Activated naive CD8-positive, alpha-beta T cell treated with anti-CD3 and anti-CD28 coated beads, Interleukin-2, amount 10 ng/mL, durations not matched to agents 7 days and 5 days (primary cell): ENCODE measurements at regions not wholly inside any gene's neighbourhood (a gene's known extent, or its start where the extent isn't known, plus 50 kb on each side); places are given as distances from the start of the nearest gene placed in this dataset.
"Not testable (repeated sequence)": the region's sequence is repeated elsewhere in the genome, so short reads cannot be mapped to it uniquely, and the experiment has no call there.

ENCODE experiments used
- ATAC-seq: fragments of 150-1000 bp; cut with Tn5 transposase; one replicate; pipeline ENCODE4 v1.10.0; 2021; ENCODE audit warnings: low read depth, moderate library complexity
- POLR2A ChIA-PET: fragments of 350-600 bp; sonication (Branson Sonifier 250); formaldehyde crosslinking; loops from one replicate; lab custom pipeline; 2021; ENCODE audit warnings: antibody characterized with exemption; lab: Charles Lee
- DNase-seq: peaks from one replicate; pipeline ENCODE4 v3.0.0; 2021
- H3K27ac Mint-ChIP-seq: one replicate; pipeline ENCODE4 v1.8.0; 2022; ENCODE audit warnings: mild to moderate bottlenecking, mixed read lengths
- H3K27me3 Mint-ChIP-seq: one replicate; pipeline ENCODE4 v1.8.0; 2022; ENCODE audit warnings: mild to moderate bottlenecking, moderate library complexity, mixed read lengths
- H3K36me3 Mint-ChIP-seq: one replicate; pipeline ENCODE4 v1.8.0; 2021; ENCODE audit warnings: mild to moderate bottlenecking, mixed read lengths
- H3K4me1 Mint-ChIP-seq: one replicate; pipeline ENCODE4 v1.8.0; 2021; ENCODE audit warnings: mixed read lengths
- H3K4me3 Mint-ChIP-seq: one replicate; pipeline ENCODE4 v1.8.0; 2022; ENCODE audit warnings: mild to moderate bottlenecking, moderate library complexity, mixed read lengths
- H3K9me3 Mint-ChIP-seq: one replicate; pipeline ENCODE4 v1.8.0; 2021; ENCODE audit warnings: mixed read lengths

DNA sequence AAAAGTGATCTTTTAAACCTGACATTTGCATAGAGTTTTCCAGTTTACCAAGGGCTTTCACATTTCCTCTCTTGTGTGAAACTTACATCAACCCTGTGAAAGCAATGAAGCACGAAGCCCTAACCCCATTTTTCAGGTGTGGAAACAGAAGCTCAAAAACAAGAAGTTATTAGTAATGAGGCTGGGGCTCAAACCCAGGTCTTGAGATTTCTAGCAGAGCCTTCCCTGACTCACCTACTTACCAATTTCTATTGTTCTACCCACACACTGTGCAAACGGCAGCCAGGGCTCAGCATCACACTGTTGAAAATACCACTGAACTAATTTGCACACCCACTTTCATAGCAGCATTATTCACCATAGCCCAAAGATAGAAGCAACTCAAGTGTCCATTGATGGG lies 117.8 kb upstream of the IGF1R start:
- H3K27ac Mint-ChIP-seq: no peak overlapping the region
- no peak overlapping the region for H3K4me3 Mint-ChIP-seq
- no peaks in the 10 kb centered on the region for H3K36me3 Mint-ChIP-seq
- no peaks in the 10 kb centered on the region for H3K9me3 Mint-ChIP-seq
- no peaks in the 10 kb centered on the region for H3K4me1 Mint-ChIP-seq
- POLR2A ChIA-PET: no interaction called here
- no peak for DNase-seq
- peaks cover 15% of the 10 kb centered on the region for H3K27me3 Mint-ChIP-seq
- ATAC-seq: no peak

DNA sequence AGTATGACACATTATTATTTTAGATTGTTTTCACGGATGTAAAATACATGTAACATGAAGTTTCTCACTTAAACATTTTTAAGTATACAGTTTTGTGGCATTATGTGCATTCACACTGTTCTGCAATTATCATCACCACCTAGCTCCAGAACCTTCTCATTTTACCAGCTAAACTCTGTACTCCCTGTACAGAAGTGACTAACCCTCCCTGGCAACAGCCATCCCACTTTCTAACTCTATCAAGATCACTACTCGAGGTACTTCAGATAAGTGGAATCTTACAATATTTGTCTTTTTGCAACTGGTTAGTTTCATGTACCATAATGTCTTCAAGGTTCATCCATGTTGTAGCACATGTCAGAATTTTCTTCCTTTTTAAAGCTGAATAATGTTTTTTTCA lies 116.3 kb upstream of the IGF1R start:
- Mint-ChIP-seq H3K36me3 (no peaks in the 10 kb centered on the region), H3K4me3 (no peak overlapping the region), H3K4me1 (no peaks in the 10 kb centered on the region), H3K9me3 (no peaks in the 10 kb centered on the region), H3K27me3 (peaks cover 18% of the 10 kb centered on the region), H3K27ac (no peak overlapping the region)
- POLR2A ChIA-PET: no interaction called here
- ATAC-seq (no peak), DNase-seq (no peak)

DNA sequence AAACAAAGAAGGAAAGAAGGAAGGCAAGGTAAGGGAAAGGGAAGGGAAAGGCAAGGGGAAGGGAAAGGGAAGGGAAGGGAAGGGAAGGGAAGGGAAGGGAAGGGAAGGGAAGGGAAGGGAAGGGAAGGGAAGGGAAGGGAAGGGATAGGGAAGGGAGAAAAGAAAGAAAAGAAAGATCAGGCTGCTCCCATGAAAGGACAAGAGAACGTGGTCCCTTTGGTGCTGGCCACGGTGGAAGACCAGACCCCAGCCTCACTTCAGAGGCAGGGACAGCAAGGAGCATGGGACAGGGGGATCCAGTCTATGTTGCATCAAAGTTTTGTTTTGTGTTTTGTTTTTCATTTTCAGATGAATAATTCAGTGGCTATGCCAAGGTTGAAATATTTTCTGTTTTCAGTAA lies 111.4 kb upstream of the IGF1R start:
- no peak overlapping the region for H3K27ac Mint-ChIP-seq
- ATAC-seq (no peak), DNase-seq (no peak)
- H3K9me3 Mint-ChIP-seq: no peaks in the 10 kb centered on the region
- no peak overlapping the region for H3K4me3 Mint-ChIP-seq
- POLR2A ChIA-PET: no interaction called here
- peaks cover 33% of the 10 kb centered on the region for H3K27me3 Mint-ChIP-seq
- H3K4me1 Mint-ChIP-seq: no peaks in the 10 kb centered on the region
- H3K36me3 Mint-ChIP-seq: no peaks in the 10 kb centered on the region

DNA sequence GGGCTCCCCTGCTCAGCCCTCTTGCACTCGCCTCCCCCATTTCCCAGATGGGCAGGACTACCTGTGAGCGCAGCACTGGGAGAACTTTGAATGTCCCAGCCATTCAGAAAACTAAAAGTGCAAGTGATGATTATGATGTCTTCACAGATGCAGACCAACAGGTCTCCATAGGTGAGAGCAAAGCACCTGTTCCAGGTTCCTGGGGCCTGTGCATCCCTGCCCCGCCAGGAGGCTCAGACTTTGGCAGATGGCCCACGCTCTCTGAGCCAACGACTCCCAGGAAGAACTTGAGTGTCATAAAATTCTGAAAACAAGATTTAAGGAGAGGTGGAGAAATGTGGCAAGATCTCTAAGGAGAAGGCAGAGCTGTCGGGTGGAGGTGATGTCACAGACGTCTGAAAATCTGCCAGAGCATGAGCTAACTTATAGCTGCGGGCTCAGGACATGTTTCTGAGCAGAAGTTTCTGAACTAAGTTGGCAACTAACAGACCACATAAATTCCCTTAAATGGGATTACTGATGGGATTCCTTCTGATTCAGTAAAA lies 110.8 kb upstream of the IGF1R start:
- ATAC-seq (no peak), DNase-seq (no peak)
- Mint-ChIP-seq H3K4me3 (no peak overlapping the region), H3K9me3 (no peaks in the 10 kb centered on the region), H3K4me1 (no peaks in the 10 kb centered on the region), H3K27ac (no peak overlapping the region), H3K36me3 (no peaks in the 10 kb centered on the region), H3K27me3 (peaks cover 33% of the 10 kb centered on the region)
- POLR2A ChIA-PET: no interaction called here

DNA sequence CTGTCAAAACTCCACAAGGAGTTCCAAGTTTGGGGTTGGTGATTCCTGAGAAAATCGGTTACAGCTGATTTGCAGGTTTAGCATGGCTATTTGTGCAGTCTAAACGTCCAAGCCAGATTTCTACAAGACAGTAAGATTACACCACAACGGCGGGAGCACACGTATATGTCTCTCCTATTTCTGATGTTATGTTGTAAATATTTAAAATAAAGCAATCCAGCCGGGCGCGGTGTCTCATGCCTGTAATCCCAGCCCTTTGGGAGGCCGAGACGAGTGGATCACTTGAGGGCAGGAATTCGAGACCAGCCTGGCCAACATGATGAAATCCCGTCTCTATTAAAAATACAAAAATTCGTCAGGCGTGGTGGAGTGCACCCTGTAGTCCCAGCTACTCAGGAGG lies 106.8 kb upstream of the IGF1R start:
- H3K27ac Mint-ChIP-seq: no peak overlapping the region

DNA sequence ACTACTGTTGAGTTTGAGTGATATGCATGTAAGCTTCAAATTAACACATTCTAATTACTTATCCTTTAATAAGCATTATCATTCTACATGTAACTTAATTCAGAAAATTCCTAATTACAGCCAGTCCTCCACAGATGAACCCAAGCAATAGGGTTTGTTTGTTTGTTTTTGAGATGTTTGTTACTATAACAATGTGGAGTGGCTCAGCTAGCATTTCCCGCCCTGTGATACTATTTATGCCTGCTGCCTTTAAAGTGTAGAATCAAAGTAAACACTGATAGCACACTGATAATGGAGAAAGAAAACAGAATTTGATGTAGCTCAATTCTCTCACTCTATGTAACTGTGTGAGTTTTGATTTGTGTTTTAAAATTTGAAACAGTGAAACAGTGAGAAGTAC lies 105.1 kb upstream of the IGF1R start:
- POLR2A ChIA-PET: no interaction called here

More for the DNA sequence above, 106.8 kb upstream of the IGF1R start:
- H3K9me3 Mint-ChIP-seq: no peaks in the 10 kb centered on the region
- no peak overlapping the region for H3K4me3 Mint-ChIP-seq
- POLR2A ChIA-PET: no interaction called here
- peaks cover 35% of the 10 kb centered on the region for H3K27me3 Mint-ChIP-seq
- no peaks in the 10 kb centered on the region for H3K4me1 Mint-ChIP-seq
- no peaks in the 10 kb centered on the region for H3K36me3 Mint-ChIP-seq
- DNase-seq: no peak
- ATAC-seq: no peak

DNA sequence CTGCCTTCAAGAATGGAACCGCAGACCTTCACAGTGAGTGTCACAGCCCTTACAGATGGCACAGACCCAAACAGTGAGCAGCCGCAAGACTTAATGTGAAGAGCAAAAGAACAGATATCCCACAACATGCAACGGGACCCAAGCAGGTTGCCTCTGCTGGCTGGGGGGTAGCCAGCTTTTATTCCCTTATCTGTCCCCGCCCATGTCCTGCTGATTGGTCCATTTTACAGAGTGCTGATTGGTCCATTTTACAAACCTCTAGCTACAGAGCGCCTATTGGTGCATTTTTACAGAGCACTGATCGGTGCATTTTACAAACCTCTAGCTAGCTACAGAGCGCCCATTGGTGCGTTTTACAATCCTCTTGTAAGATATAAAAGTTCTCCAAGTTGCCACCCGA lies 102.0 kb upstream of the IGF1R start:
- no peak for ATAC-seq
- DNase-seq: no peak
- POLR2A ChIA-PET: no interaction called here
- Mint-ChIP-seq H3K36me3 (no peaks in the 10 kb centered on the region), H3K4me3 (no peak overlapping the region), H3K27ac (no peak overlapping the region), H3K9me3 (peaks cover 2% of the 10 kb centered on the region), H3K27me3 (peaks cover 43% of the 10 kb centered on the region), H3K4me1 (peaks cover 10% of the 10 kb centered on the region)

More for the DNA sequence above, 105.1 kb upstream of the IGF1R start:
- peaks cover 42% of the 10 kb centered on the region for H3K27me3 Mint-ChIP-seq
- ATAC-seq: no peak
- no peaks in the 10 kb centered on the region for H3K9me3 Mint-ChIP-seq
- H3K4me1 Mint-ChIP-seq: peaks cover 6% of the 10 kb centered on the region
- H3K27ac Mint-ChIP-seq: no peak overlapping the region
- H3K36me3 Mint-ChIP-seq: no peaks in the 10 kb centered on the region
- no peak overlapping the region for H3K4me3 Mint-ChIP-seq
- DNase-seq: no peak

DNA sequence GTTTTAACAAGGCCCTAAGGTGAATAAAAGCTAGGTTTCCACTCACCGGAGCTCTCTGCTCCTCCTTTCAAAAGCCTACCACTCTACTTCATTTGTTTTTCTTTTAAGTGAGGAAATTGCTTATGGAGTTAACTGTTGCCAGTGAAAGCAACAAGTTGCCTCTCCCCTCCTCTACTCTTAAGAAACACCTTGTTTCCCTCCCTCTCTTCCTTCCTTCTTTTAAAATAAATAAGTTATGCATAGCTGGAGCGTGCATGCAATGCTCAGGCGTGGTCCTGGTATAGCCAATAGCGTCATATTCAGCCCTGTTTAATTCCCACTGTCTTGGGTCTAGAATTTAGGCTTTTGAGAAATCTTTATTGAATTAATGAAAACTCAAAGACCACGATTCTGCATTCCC lies 101.1 kb upstream of the IGF1R start:
- H3K27me3 Mint-ChIP-seq: peaks cover 43% of the 10 kb centered on the region
- peak overlapping the region; percentile 83 for H3K4me3 Mint-ChIP-seq
- DNase-seq (no peak), ATAC-seq (no peak)
- peaks cover 10% of the 10 kb centered on the region for H3K4me1 Mint-ChIP-seq
- no peaks in the 10 kb centered on the region for H3K36me3 Mint-ChIP-seq
- no peak overlapping the region for H3K27ac Mint-ChIP-seq
- POLR2A ChIA-PET: no interaction called here
- peaks cover 2% of the 10 kb centered on the region for H3K9me3 Mint-ChIP-seq

DNA sequence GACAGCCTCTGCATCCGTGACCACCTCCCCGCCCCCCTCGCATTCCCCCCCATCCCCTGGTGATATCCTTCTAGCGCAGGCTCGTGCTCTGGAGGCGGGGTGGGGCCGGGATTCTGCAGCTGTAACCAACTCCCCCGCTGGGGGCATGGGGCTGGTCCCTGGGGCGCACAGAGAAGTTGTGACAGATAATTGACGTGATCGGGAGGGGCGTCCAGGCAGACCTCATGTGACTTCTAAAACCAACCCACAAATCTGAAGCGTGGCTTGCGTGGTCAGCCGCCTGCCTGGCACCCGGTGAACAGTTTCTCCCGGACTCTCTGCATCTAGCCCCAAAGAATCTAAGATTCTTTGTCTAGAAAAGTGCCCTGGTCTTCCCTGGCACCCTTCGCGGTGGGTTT lies 100.6 kb upstream of the IGF1R start:
- no peak overlapping the region for H3K27ac Mint-ChIP-seq
- H3K27me3 Mint-ChIP-seq: peaks cover 43% of the 10 kb centered on the region
- DNase-seq (no peak), ATAC-seq (peak; percentile 21)
- peaks cover 10% of the 10 kb centered on the region for H3K4me1 Mint-ChIP-seq
- H3K36me3 Mint-ChIP-seq: no peaks in the 10 kb centered on the region
- POLR2A ChIA-PET: interaction anchor here (1.1 kb wide), 1 partner anchor 52 kb away, joined by 3 read pairs; no protein-coding TSS in a partner anchor
- peak overlapping the region; percentile 83 for H3K4me3 Mint-ChIP-seq
- H3K9me3 Mint-ChIP-seq: peaks cover 2% of the 10 kb centered on the region

DNA sequence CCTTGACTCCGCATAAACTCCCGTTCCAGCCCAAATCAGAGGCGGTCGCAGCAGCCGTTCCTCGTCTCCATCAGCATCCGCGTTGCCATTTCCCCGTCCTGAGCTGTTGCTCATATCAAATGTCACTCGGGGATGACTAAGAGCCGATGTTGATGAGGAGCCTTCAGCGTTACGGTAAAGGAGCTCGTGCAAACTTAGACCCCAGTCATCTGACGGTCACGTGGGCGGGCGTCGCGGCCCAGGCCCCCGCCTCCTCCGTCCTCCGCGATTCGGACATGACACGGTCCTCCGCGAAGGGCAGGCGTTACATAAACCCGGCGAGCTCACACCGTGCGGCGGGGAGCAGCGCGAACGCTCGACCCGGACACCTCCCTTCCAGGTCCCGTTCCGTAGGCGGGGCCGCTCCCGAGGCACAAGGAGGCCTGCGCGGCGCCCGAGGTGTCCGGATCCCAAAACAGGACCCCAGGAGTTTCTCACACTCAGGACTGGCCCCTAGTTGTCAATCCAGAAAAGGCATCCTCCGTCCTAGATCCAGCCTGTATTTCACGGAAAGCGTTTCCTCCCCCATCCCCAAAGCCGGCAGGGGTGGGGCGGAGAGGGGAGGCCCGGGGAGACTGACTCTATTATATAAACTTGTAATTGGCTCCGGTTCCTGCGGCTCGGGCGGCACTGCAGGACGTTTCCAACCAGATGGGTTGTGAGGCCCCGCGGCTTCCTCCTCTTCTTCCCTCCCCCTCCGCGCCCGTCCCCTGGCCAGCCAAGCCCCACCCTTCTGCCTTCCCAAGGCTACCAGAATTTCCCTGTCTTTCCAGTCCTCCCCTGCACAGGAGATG lies 100.0 kb upstream of the IGF1R start:
- POLR2A ChIA-PET: interaction anchor here (0.6 to 1.1 kb wide), 2 partner anchors 51 to 99 kb away, joined by 3 read pairs; no protein-coding TSS in a partner anchor
- peak; percentile 69 for ATAC-seq
- peak; percentile 51 for DNase-seq
- H3K4me3 Mint-ChIP-seq: peak overlapping the region; percentile 83
- H3K36me3 Mint-ChIP-seq: no peaks in the 10 kb centered on the region
- peaks cover 43% of the 10 kb centered on the region for H3K27me3 Mint-ChIP-seq
- peaks cover 10% of the 10 kb centered on the region for H3K4me1 Mint-ChIP-seq
- H3K9me3 Mint-ChIP-seq: peaks cover 2% of the 10 kb centered on the region
- H3K27ac Mint-ChIP-seq: no peak overlapping the region

DNA sequence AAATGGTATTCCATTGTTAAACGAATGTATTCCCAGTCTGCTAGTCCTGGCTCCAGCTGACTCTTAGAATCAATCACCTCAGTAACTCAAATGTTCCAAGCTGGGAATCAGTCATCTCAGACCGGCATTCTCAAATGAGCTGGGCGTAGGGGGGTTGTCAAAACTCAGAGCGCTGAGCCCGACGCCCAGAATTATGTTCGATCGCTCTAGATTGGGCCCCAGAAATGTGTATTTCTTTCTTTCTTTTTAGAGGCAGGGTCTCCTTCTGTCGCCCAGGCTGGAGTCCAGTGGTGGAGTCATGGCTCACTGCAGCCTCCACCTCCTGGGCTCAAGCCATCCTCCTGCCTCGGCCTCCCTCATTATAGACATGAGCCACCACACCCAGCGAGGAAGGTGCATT lies 99.3 kb upstream of the IGF1R start:
- Mint-ChIP-seq H3K9me3 (peaks cover 2% of the 10 kb centered on the region), H3K4me1 (peaks cover 10% of the 10 kb centered on the region), H3K27ac (no peak overlapping the region), H3K36me3 (no peaks in the 10 kb centered on the region), H3K4me3 (peak overlapping the region; percentile 83), H3K27me3 (peaks cover 43% of the 10 kb centered on the region)
- no peak for DNase-seq
- POLR2A ChIA-PET: no interaction called here
- ATAC-seq: no peak

DNA sequence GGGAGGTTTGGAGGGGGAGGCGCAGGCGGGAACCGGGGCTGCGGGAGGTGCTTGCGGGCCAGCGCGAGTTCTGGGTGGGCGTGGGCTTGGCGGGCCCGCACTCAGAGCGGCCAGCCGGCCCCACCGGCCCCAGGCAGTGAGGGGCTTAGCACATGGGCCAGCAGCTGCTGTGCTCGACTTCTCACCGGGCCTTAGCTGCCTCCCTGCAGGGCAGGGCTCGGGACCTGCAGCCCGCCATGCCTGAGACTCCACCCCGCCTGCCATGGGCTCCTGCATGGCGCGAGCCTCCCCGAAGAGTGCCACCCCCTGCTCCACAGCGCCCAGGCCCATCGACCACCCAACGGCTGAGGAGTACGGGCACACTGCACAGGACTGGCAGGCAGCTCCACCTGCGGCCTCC lies 98.6 kb upstream of the IGF1R start:
- H3K4me3 Mint-ChIP-seq: no peak overlapping the region
- POLR2A ChIA-PET: no interaction called here
- peaks cover 10% of the 10 kb centered on the region for H3K4me1 Mint-ChIP-seq
- H3K36me3 Mint-ChIP-seq: no peaks in the 10 kb centered on the region
- H3K27me3 Mint-ChIP-seq: peaks cover 46% of the 10 kb centered on the region
- ATAC-seq (no peak), DNase-seq (no peak)
- H3K27ac Mint-ChIP-seq: no peak overlapping the region
- H3K9me3 Mint-ChIP-seq: peaks cover 2% of the 10 kb centered on the region

DNA sequence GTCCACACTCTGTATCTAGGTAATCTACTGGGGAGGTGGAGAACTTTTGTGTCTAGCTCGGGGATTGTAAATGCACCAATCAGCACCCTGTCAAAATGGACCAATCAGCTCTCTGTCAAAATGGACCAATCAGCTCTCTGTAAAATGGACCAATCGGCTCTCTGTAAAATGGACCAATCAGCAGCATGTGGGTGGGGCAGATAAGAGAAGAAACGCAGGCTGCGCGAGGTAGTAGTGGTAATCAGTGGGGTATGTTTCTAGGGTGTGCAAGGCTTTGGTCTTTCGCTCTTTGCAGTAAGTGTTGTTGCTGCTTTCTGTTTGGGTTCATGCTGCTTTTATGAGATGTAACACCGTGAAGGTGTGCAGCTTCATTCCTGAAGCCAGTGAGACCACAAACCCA lies 98.0 kb upstream of the IGF1R start:
- H3K9me3 Mint-ChIP-seq, DNase-seq, ATAC-seq, H3K36me3 Mint-ChIP-seq, POLR2A ChIA-PET, H3K4me3 Mint-ChIP-seq, H3K27ac Mint-ChIP-seq: not testable (repeated sequence)
- H3K27me3 Mint-ChIP-seq: peaks cover 44% of the 10 kb centered on the region
- H3K4me1 Mint-ChIP-seq: peaks cover 10% of the 10 kb centered on the region

DNA sequence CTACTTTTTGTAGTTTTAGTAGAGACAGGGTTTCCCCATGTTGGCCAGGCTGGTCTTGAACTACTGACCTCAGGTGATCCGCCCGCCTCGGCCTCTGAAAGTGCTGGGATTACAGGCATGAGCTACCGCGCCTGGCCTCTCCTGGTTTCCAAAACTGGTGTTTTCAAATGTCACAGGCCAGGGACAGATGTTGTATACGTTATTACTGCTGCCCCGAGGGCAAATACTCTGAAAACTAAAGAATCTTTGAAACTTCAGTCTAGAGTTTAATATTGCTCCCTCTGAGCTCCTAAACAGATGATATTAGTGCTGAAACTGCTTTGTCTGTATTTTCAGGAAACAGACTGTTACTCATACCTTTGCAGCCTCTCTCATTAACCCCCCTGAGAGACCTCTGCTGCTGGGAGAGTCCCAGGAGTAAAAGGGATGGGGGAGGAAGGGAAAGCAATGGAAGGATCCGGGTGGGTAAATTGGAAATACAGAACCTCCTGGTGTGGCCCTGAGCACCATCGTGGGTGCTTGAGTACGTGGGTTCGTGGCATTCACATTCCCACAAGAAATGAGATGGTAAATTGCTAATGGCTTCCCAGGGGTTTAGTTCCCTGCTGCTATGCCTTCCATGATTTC lies 96.3 kb upstream of the IGF1R start:
- POLR2A ChIA-PET: no interaction called here
- Mint-ChIP-seq H3K27me3 (peaks cover 29% of the 10 kb centered on the region), H3K4me1 (peaks cover 10% of the 10 kb centered on the region), H3K36me3 (no peaks in the 10 kb centered on the region), H3K27ac (no peak overlapping the region), H3K9me3 (peaks cover 2% of the 10 kb centered on the region), H3K4me3 (no peak overlapping the region)
- DNase-seq (no peak), ATAC-seq (no peak)
